Brain microvascular endothelial cell (primary cell): ENCODE measurements at regions not wholly inside any gene's neighbourhood (a gene's known extent, or its start where the extent isn't known, plus 50 kb on each side); places are given as distances from the start of the nearest gene placed in this dataset.

Source experiments
- DNase-seq: peaks from one replicate; pipeline ENCODE4 v3.0.0-alpha.2; 2020
- H3K27ac ChIP-seq: fragments of 250-450 bp; sonication (Bioruptor Pico); 2 replicates; pipeline ENCODE4 v1.5.1; 2020; ENCODE audit warnings: mild to moderate bottlenecking, moderate library complexity
- H3K27me3 ChIP-seq: fragments of 250-450 bp; sonication (Bioruptor Pico); replicated peaks from 2 replicates; pipeline ENCODE4 v1.5.1; 2020; ENCODE audit warnings: mild to moderate bottlenecking
- H3K36me3 ChIP-seq: fragments of 250-450 bp; sonication (Bioruptor Pico); replicated peaks from 2 replicates; pipeline ENCODE4 v1.5.1; 2020; ENCODE audit warnings: mild to moderate bottlenecking
- H3K4me3 ChIP-seq: 2 replicates; pipeline ENCODE4 v1.5.1; 2011; ENCODE audit warnings: low read depth, mild to moderate bottlenecking, control low read depth, low read length, moderate library complexity
- CTCF ChIP-seq: IDR thresholded peaks from 2 replicates; pipeline ENCODE4 v1.5.1; 2011; ENCODE audit warnings: low read depth, mild to moderate bottlenecking, moderate library complexity, low read length, control low read depth, inconsistent platforms; ENCODE audit errors: missing control alignments
- in situ Hi-C: cut with HindIII; loops from 2 replicates; pipeline ENCODE4 v1.10.0; 2017; ENCODE audit warnings: low sequenced_read_pairs, low pct_ligation_motif_present

DNA sequence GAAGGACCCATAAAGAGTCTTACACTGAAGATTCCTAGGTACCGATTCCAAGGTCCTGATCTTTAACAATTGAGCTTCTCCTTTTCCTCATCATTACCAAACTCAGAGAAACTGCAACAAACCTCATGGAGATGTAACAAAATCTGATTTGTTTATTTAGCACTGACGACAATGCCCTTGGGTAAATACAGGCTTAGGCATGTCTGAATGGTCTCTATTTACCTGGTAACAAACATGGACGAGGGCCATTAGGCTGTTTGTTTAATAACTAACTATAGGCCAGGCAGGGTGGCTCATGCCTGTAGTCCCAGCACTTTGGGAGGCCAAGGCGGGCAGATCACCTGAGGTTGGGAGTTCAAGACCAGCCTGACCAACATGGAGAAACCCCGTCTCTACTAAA, 333.3 kb downstream of the AGTPBP1 start:
- H3K27ac ChIP-seq, result no peak overlapping the region
- no peak for TF ChIP-seq CTCF
- no peaks in the 10 kb centered on the region for H3K27me3 ChIP-seq
- no peaks in the 10 kb centered on the region for H3K36me3 ChIP-seq
- in situ Hi-C loops, result no loop called here
- H3K4me3 ChIP-seq, result no peak overlapping the region
- DNase-seq, result no peak

DNA sequence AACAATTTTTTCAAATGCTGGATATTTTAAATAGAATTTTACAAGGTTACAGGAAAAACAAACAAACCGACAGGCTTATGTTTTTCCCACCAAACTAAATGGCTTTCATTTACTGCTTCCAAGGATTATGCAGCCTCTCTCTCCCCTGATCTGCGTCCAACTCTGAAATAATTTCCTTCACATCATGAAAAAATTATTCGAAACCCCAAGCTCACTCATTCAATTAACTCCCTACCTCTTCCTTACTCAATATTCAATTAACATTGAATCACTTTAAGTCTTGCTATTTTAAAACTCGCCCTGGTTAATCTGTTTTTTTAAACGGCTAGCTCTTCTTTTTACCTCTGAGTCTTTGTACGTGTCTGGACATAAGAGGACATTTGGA, 336.2 kb downstream of the AGTPBP1 start:
- no peak for TF ChIP-seq CTCF
- no peak for DNase-seq
- Histone ChIP-seq H3K27me3 (no peaks in the 10 kb centered on the region), H3K4me3 (no peak overlapping the region), H3K27ac (no peak overlapping the region), H3K36me3 (no peaks in the 10 kb centered on the region)
- in situ Hi-C loops, result no loop called here

GRCh38 chr9:85404911-85405565, 336.7 kb downstream of the AGTPBP1 start:
- DNase-seq, result no peak
- H3K36me3 ChIP-seq, result no peaks in the 10 kb centered on the region
- TF ChIP-seq CTCF, result no peak
- no peak overlapping the region for H3K27ac ChIP-seq
- in situ Hi-C loops, result no loop called here
- H3K27me3 ChIP-seq, result no peaks in the 10 kb centered on the region
- H3K4me3 ChIP-seq, result no peak overlapping the region

GRCh38 chr9:85402551-85402950, 339.2 kb downstream of the AGTPBP1 start:
- no peak for DNase-seq
- H3K27me3 ChIP-seq, result no peaks in the 10 kb centered on the region
- no peaks in the 10 kb centered on the region for H3K36me3 ChIP-seq
- no peak overlapping the region for H3K4me3 ChIP-seq
- in situ Hi-C loops, result no loop called here
- H3K27ac ChIP-seq, result no peak overlapping the region
- no peak for TF ChIP-seq CTCF

DNA sequence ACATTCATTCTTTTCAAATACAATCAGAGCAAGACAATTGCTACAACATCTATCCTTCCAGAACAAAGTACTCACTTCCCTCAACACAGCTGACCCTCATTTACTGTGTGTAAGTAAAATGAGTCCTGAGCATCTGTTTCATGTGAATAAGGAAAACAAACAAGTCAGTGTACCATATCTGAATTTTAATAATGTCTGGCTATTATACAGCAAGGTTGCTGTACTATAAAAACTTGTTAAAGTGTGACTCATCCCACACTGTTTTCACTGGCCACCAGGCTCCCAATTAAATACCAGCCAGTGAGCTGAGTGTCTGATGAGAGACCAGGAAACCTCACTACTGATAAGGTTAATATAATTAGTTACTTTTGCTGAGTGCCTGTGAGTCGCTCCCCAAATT, 339.8 kb downstream of the AGTPBP1 start:
- in situ Hi-C loops, result no loop called here
- no peak overlapping the region for H3K4me3 ChIP-seq
- no peaks in the 10 kb centered on the region for H3K27me3 ChIP-seq
- H3K27ac ChIP-seq, result no peak overlapping the region
- H3K36me3 ChIP-seq, result no peaks in the 10 kb centered on the region
- no peak for DNase-seq
- TF ChIP-seq CTCF, result no peak

DNA sequence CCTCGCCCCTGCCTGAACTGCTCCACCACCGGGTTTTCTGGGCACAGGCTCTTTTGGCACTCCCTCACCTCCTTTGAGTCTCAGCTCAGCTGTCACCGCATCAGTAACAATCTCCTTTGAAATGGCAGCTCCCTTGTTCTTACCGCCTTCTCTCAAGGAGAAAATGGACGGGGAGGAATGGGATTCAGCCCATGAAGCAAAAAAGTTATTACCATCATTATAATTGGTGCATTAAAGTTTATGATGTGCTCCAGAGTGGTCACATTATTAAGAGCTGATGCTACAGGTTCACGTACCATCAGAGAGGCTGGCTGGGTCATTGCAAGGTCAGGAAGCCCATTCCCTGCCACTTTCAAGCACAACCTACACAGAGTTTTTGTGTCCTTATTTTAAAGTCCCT, 344.7 kb downstream of the AGTPBP1 start:
- Histone ChIP-seq H3K27me3 (no peaks in the 10 kb centered on the region), H3K4me3 (no peak overlapping the region), H3K27ac (no peak overlapping the region), H3K36me3 (no peaks in the 10 kb centered on the region)
- no peak for DNase-seq
- no peak for TF ChIP-seq CTCF
- in situ Hi-C loops, result no loop called here
